Subcutaneous abdominal adipose tissue (tissue), 5 donors: ENCODE measurements at regions not wholly inside any gene's neighbourhood (a gene's known extent, or its start where the extent isn't known, plus 50 kb on each side); places are given as distances from the start of the nearest gene placed in this dataset.
"Not testable (repeated sequence)": the region's sequence is repeated elsewhere in the genome, so short reads cannot be mapped to it uniquely, and the experiment has no call there.

Experiments used
- H3K27ac ChIP-seq: one replicate; pipeline ENCODE4 v1.7.0; 2013; ENCODE audit warnings: low read depth, mild to moderate bottlenecking, inconsistent platforms, low read length, moderate library complexity
- H3K27me3 ChIP-seq, 5 donors: one replicate each; pipeline ENCODE4 v1.7.0; 2013; ENCODE audit warnings: low read length in 5 of 5, inconsistent platforms in 1 of 5; ENCODE audit not compliant: control insufficient read depth in 5 of 5, insufficient read depth in 4 of 5
- H3K36me3 ChIP-seq, 5 donors: one replicate each; pipeline ENCODE4 v1.7.0; 2013; ENCODE audit warnings: low read length in 5 of 5; ENCODE audit not compliant: control insufficient read depth in 5 of 5, insufficient read depth in 5 of 5
- H3K4me1 ChIP-seq, 5 donors: one replicate each; pipeline ENCODE4 v1.7.0; 2013; ENCODE audit warnings: low read length in 5 of 5, mild to moderate bottlenecking in 3 of 5, moderate library complexity in 1 of 5; ENCODE audit not compliant: control insufficient read depth in 5 of 5, insufficient read depth in 5 of 5
- H3K4me3 ChIP-seq, 5 donors: one replicate each; pipeline ENCODE4 v1.7.0; 2013; ENCODE audit warnings: low read length in 5 of 5, low read depth in 1 of 5
- H3K9ac ChIP-seq, 5 donors: one replicate each; pipeline ENCODE4 v1.7.0; 2013; ENCODE audit warnings: low read length in 5 of 5, mild to moderate bottlenecking in 4 of 5, moderate library complexity in 3 of 5
- H3K9me3 ChIP-seq, 5 donors: one replicate each; pipeline ENCODE4 v1.7.0; 2013; ENCODE audit warnings: low read length in 5 of 5; ENCODE audit not compliant: control insufficient read depth in 5 of 5
- donor health status: healthy.
- donor health status: healthy.
- donor health status: healthy.
- donor health status: healthy.
- donor health status: healthy.

GRCh38 chr21:9074772-9075171 is 1446.6 kb upstream of the TPTE start:
- not testable (repeated sequence) for H3K27me3 ChIP-seq, H3K4me3 ChIP-seq, H3K4me1 ChIP-seq, H3K9me3 ChIP-seq, H3K9ac ChIP-seq, H3K36me3 ChIP-seq, H3K27ac ChIP-seq

- not testable (repeated sequence) for H3K36me3 ChIP-seq, H3K27ac ChIP-seq, H3K4me3 ChIP-seq, H3K4me1 ChIP-seq, H3K9me3 ChIP-seq, H3K9ac ChIP-seq, H3K27me3 ChIP-seq
Measured at GRCh38 chr21:9083091-9083826, 1438.1 kb upstream of the TPTE start.

- not testable (repeated sequence) for H3K9ac ChIP-seq, H3K4me3 ChIP-seq, H3K4me1 ChIP-seq, H3K9me3 ChIP-seq, H3K36me3 ChIP-seq, H3K27me3 ChIP-seq, H3K27ac ChIP-seq
Measured at GRCh38 chr21:9086299-9086698, 1435.1 kb upstream of the TPTE start.

- not testable (repeated sequence) for H3K9me3 ChIP-seq, H3K27me3 ChIP-seq, H3K9ac ChIP-seq, H3K27ac ChIP-seq, H3K36me3 ChIP-seq, H3K4me3 ChIP-seq, H3K4me1 ChIP-seq
Measured at GRCh38 chr21:9087816-9088215, 1433.6 kb upstream of the TPTE start.

GRCh38 chr21:9129741-9130140 is 1391.6 kb upstream of the TPTE start:
- not testable (repeated sequence) for H3K9ac ChIP-seq, H3K4me3 ChIP-seq, H3K27me3 ChIP-seq, H3K36me3 ChIP-seq, H3K9me3 ChIP-seq, H3K27ac ChIP-seq, H3K4me1 ChIP-seq

GRCh38 chr21:9130817-9131216 is 1390.6 kb upstream of the TPTE start:
- not testable (repeated sequence) for H3K4me1 ChIP-seq, H3K27me3 ChIP-seq, H3K9me3 ChIP-seq, H3K36me3 ChIP-seq, H3K4me3 ChIP-seq, H3K9ac ChIP-seq, H3K27ac ChIP-seq
